A673 (cell line): ENCODE measurements at regions not wholly inside any gene's neighbourhood (a gene's known extent, or its start where the extent isn't known, plus 50 kb on each side); places are given as distances from the start of the nearest gene placed in this dataset.

Experiments used
- BruUV-seq: library from RNA; stranded (reverse); fragments of 400-500 nt; replicated peaks from 2 replicates; lab custom pipeline; 2021; lab: Mats Ljungman, UMichigan
- CTCF ChIA-PET: fragments of 300-600 bp; sonication (Branson Sonifier 250); formaldehyde crosslinking; loops from one replicate; lab custom pipeline; 2022; ENCODE audit warnings: antibody characterized with exemption; lab: Charles Lee
- POLR2A ChIA-PET: fragments of 300-600 bp; sonication (Branson Sonifier 250); formaldehyde crosslinking; loops from one replicate; lab custom pipeline; 2022; ENCODE audit warnings: antibody characterized with exemption; ENCODE audit not compliant: low non-redundant PET; lab: Charles Lee
- DNase-seq: peaks from one replicate; pipeline ENCODE4 v3.0.0-alpha.2; 2015; ENCODE audit warnings: low spot score
- H3K27ac ChIP-seq: fragments of 200-600 bp; sonication (generic); 2 replicates; pipeline ENCODE4 v1.5.1; 2016; ENCODE audit warnings: mixed run types, low read depth, mild to moderate bottlenecking, mixed read lengths, antibody characterized with exemption, low read length; ENCODE audit not compliant: poor library complexity, severe bottlenecking
- H3K27me3 ChIP-seq: fragments of 200-600 bp; sonication (generic); replicated peaks from 2 replicates; pipeline ENCODE4 v1.6.1; 2017; ENCODE audit warnings: mixed run types, low read depth, mild to moderate bottlenecking, mixed read lengths, antibody characterized with exemption, low read length; ENCODE audit not compliant: insufficient read depth, poor library complexity
- H3K36me3 ChIP-seq: fragments of 200-600 bp; sonication (generic); 2 replicates; pipeline ENCODE4 v1.6.1; 2016; ENCODE audit warnings: mixed run types, mild to moderate bottlenecking, mixed read lengths, antibody characterized with exemption, low read length; ENCODE audit not compliant: insufficient read depth, poor library complexity, severe bottlenecking
- H3K4me1 ChIP-seq: fragments of 200-600 bp; sonication (generic); 2 replicates; pipeline ENCODE4 v1.6.1; 2017; ENCODE audit warnings: mixed run types, mild to moderate bottlenecking, mixed read lengths, antibody characterized with exemption, low read length; ENCODE audit not compliant: insufficient read depth, poor library complexity, severe bottlenecking
- H3K4me3 ChIP-seq: fragments of 200-600 bp; sonication (generic); 2 replicates; pipeline ENCODE4 v1.5.1; 2016; ENCODE audit warnings: low read depth, mixed run types, mild to moderate bottlenecking, mixed read lengths, low read length; ENCODE audit not compliant: poor library complexity, severe bottlenecking
- H3K9me3 ChIP-seq: fragments of 200-600 bp; sonication (generic); 2 replicates; pipeline ENCODE4 v1.6.1; 2016; ENCODE audit warnings: mixed run types, low read depth, mild to moderate bottlenecking, mixed read lengths, antibody characterized with exemption, low read length; ENCODE audit not compliant: poor library complexity, severe bottlenecking
- CTCF ChIP-seq: fragments of 300-800, 200-600 bp; sonication (generic); conservative IDR thresholded peaks from 2 replicates; pipeline ENCODE4 v1.5.1; 2017; ENCODE audit warnings: low read depth, mild to moderate bottlenecking, antibody characterized with exemption, low read length, moderate library complexity, mixed read lengths
- EZH2 ChIP-seq: fragments of 200-600 bp; sonication (generic); IDR thresholded peaks from 2 replicates; pipeline ENCODE4 v1.6.1; 2017; ENCODE audit warnings: borderline replicate concordance, low read depth, mild to moderate bottlenecking, mixed read lengths, antibody characterized with exemption, low read length; ENCODE audit not compliant: poor library complexity, severe bottlenecking
- intact Hi-C: fragments of 100-400 bp; cut with micrococcal nuclease; formaldehyde crosslinking; loops from one replicate; pipeline ENCODE4 v1.10.0; 2022; ENCODE audit not compliant: unreplicated experiment

GRCh38 chr9:88810826-88811225 lies 180.4 kb upstream of the S1PR3 start:
- Histone ChIP-seq H3K36me3 (no peaks in the 10 kb centered on the region), H3K27ac (no peak overlapping the region), H3K9me3 (no peaks in the 10 kb centered on the region), H3K4me1 (peaks cover 36% of the 10 kb centered on the region), H3K4me3 (no peak overlapping the region), H3K27me3 (no peaks in the 10 kb centered on the region)
- TF ChIP-seq CTCF (no peak), EZH2 (no peak)
- CTCF ChIA-PET = no interaction called here
- intact Hi-C loops = no loop called here
- no TSS peak for BruUV-seq
- DNase-seq = no peak
- POLR2A ChIA-PET = no interaction called here

- H3K27ac ChIP-seq = no peak overlapping the region
- H3K36me3 ChIP-seq = no peaks in the 10 kb centered on the region
- H3K27me3 ChIP-seq = no peaks in the 10 kb centered on the region
- TF ChIP-seq CTCF = no peak
- TF ChIP-seq EZH2 = no peak
- H3K4me1 ChIP-seq = peaks cover 36% of the 10 kb centered on the region
- no peak overlapping the region for H3K4me3 ChIP-seq
- ChIA-PET POLR2A (no interaction called here), CTCF (interaction anchor here (0.6 kb wide), 1 partner anchor 844 kb away, joined by 3 read pairs; no protein-coding TSS in a partner anchor)
- DNase-seq = no peak
- H3K9me3 ChIP-seq = no peaks in the 10 kb centered on the region
- intact Hi-C loops = no loop called here
- no TSS peak for BruUV-seq
Observed at GRCh38 chr9:88811511-88811910, 179.8 kb upstream of the S1PR3 start.

DNA sequence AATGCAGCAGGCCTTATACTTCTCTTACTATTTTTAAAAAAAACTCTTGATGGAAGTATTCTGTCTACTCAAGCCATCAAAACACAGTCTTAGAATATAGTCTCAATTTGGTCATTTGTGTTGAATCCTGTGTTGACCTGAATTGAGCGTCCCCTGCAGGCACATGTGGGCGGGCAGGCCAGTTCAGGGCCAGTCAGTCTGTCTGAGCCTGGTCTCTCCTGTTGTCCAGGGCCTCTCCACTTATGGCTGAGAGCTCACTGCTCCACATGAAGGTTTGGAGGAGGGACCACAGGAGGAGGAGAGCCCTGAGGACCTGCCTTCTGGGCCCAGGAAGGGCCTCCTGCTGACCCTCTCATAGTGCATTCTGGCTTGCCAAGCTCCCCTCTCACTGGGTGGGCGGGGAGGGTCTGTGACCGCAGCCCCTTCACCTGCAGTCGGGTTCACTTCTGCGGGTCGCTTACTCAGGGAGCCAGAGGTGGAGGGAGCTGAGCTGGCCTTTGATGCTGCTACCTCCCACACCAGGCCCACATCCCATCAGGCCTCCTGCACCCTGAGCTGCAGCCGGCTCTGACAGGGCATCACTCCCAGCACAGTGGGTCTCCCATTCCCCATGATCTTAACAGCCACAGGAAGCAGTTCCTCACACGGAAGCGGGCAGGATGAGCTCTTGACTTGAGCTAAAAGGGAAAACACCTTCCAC lies 178.2 kb upstream of the S1PR3 start:
- POLR2A ChIA-PET = interaction anchor here (0.7 kb wide), 1 partner anchor 620 kb away, joined by 4 read pairs; no protein-coding TSS in a partner anchor
- CTCF ChIA-PET = no interaction called here
- intact Hi-C loops = no loop called here
- Histone ChIP-seq H3K27me3 (no peaks in the 10 kb centered on the region), H3K27ac (no peak overlapping the region), H3K4me3 (no peak overlapping the region), H3K9me3 (no peaks in the 10 kb centered on the region), H3K4me1 (peaks cover 34% of the 10 kb centered on the region), H3K36me3 (no peaks in the 10 kb centered on the region)
- BruUV-seq = no TSS peak
- TF ChIP-seq EZH2 = no peak
- no peak for TF ChIP-seq CTCF
- no peak for DNase-seq
